Brain pericyte (primary cell): ENCODE measurements at regions not wholly inside any gene's neighbourhood (a gene's known extent, or its start where the extent isn't known, plus 50 kb on each side); places are given as distances from the start of the nearest gene placed in this dataset.

Source experiments
- DNase-seq: peaks from one replicate; pipeline ENCODE4 v3.0.0-alpha.2; 2012; ENCODE audit warnings: low read depth, low spot score

- no peak for DNase-seq
These were observed 76.6 kb upstream of the LMO1 start for GRCh38 chr11:8340296-8340695.

- no peak for DNase-seq
These were observed 75.9 kb upstream of the LMO1 start for GRCh38 chr11:8339592-8340022.

- no peak for DNase-seq
These were observed 74.5 kb upstream of the LMO1 start for GRCh38 chr11:8338138-8338537.

- DNase-seq: no peak
These were observed 73.6 kb upstream of the LMO1 start for GRCh38 chr11:8337130-8337795.

GRCh38 chr11:8336356-8337129 is 72.9 kb upstream of the LMO1 start:
- no peak for DNase-seq

- DNase-seq: no peak
These were observed 72.0 kb upstream of the LMO1 start for GRCh38 chr11:8335683-8336082.

GRCh38 chr11:8335186-8335585 is 71.5 kb upstream of the LMO1 start:
- DNase-seq: no peak

- DNase-seq: no peak
These were observed 70.2 kb upstream of the LMO1 start for GRCh38 chr11:8333811-8334401.

- DNase-seq: no peak
These were observed 69.7 kb upstream of the LMO1 start for GRCh38 chr11:8333376-8333775.

- DNase-seq: no peak
These were observed 69.2 kb upstream of the LMO1 start for GRCh38 chr11:8332891-8333290.

DNA sequence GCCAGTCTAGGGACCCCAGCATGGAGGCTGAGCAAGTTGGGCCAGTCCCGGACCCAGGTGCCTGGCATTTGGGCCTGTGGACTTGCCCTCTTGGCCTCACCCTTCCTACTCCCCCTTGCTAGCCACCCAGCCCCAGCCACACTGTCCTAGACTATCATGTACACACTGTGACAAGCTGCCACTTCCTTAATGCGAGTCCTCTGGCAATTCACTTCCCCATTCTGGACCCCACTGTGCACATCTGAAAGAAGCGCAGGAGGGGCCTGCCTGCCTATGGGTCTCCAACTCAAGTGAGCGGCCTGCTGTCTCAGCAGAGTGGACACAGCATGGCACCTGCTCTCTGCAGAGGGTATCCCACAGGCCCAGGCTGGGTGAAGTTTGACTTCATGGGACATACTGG is 68.5 kb upstream of the LMO1 start:
- DNase-seq: no peak

DNA sequence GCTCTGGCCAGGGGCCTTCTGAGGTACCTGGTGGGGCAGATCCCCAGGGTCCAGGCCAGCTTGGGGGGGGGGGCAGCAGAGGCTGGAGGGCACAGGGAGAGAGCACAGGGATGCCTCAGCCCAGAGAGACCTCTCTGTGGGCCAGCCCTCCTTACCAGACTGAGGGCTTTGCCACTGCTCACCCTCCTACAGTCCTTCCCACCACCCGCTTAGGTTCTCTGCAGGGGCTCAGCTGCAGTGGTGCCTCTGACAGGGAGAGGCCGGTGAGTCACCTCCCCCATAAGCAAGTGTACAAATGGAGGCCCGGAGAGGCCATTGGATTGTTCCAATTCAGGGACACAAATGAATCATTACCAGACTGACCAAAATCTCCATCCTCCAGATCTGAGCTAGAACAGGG is 68.1 kb upstream of the LMO1 start:
- DNase-seq: no peak

DNA sequence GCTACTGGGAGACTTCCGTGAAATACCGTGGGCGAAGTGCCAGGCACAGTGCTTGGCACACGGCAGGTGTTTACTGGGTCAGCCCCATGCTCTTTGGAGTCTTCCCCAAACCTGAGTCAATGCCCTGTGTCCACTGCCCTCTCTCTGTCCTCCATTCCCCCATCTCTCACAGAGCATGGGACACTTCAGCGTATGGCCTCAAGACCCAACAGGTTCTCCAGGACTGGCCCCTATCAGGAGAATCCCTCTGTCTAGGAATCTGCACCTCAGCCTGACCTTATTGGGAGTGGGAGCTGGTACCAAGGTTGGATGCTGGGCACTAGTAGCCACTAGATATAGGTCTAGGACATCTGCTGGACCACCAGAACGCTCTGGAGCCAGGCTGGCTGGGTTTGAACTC is 67.2 kb upstream of the LMO1 start:
- DNase-seq: no peak

DNA sequence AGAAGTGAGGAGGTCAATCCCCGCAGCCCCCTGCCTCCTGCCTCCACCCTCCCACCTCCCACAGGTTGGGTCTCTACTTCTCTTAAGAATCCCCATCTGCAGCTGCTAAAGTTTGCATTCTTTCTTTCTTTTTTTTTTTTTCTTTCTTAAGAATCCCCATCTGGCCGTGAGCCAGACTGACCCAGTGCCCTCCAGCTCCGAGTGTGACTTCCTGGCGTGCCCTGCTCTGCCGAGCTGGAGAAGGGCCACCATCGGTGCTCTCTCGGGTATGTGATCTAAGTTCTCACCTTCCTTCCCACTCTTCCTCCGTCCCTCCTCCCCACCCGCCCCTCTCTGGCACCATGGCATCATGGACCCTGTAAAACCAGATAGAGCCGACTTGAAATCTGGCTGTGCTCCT is 66.7 kb upstream of the LMO1 start:
- DNase-seq: no peak

DNA sequence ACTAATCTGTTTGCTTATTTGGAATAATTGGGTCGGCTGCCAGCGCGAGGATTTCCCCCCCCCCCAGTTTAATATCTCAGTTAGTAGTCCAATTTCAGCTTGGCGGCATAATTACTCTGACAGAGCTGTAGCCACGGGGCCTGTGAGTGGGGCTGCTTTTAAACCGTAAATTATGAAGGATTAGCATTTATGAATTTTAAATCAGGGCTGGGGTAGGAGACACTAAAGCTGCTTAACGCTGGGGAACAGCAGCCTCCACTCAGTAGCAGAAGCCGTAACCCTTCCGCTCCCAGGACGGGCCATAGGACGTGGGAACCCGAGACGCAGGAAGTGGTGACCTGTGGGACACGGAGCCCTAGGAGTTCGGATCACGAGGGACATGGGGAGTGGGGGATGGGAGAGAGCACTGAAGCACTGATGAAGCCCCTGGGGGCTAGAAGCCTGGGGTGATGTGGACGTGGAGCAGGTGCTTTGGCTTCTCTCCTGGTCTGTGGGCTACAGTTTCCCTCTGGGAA is 66.2 kb upstream of the LMO1 start:
- DNase-seq: no peak

DNA sequence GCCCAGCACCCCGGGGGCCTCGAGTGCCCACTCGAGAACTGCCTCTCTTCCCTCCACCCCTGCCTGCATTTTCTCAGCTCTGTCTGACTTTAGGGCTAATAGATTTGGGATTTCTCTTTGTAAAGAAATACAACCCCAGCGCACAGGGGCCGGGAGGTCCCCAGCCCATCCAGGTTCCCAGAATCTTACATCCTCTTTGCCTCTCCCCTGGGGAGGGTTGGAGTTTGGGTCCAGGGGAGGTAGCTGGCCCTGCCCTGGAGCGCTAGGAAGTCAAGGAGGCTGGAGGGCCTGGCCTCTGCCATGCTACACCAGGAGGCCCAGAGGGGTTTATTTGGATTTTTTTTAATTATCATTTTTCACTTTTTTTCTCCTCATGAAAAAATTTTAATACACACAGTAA is 65.7 kb upstream of the LMO1 start:
- no peak for DNase-seq

GRCh38 chr11:8328848-8329330 is 65.2 kb upstream of the LMO1 start:
- peak; percentile 20 for DNase-seq

DNA sequence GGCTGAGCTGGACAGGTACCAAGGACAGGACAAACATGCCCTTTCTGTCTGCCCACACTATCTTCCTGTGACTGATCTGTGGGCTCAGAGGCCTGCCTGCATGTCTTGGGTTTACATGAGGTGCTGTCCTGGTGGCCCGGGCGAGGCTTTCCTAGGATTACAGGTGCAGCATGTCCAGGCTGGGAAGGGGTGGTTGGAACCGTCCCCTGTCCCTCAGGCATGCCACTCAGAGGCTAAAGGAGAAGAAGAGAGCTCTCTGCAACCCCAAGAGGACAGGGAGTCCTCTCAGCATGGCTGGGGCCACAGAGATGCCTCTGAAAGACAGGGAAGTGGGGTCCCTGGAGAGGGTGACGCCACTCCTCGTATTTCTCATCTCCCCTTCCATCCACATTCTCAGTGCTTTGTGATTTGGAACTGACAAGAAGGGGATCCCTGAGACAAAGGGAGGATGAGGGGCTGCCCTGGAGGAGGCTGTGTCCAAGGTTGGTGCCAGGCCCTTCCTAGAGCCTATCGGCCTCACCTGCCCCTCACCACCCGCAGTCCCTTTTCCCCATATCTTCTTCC is 64.6 kb upstream of the LMO1 start:
- DNase-seq: no peak

- DNase-seq: no peak
These were observed 64.1 kb upstream of the LMO1 start for GRCh38 chr11:8327761-8328192.

DNA sequence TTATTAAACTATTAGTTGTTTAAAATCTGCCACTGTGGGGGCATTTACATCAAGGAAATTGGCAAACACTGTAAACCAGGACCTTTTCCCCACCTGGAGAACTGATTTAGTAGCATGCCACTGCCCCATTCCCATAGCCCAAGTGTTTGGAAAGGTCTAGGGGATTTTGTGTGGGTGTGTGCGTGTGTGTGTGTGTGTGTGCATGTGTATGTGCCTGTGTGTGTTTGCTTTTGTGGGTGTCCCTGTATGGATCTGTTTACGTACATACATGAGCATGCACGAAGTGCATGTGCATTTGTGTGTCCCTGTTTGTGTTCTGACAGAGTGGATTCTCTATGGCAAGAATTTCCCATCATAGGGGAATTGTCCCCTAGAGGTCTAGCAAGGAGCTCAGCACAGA is 62.7 kb upstream of the LMO1 start:
- no peak for DNase-seq

- DNase-seq: no peak
These were observed 62.1 kb upstream of the LMO1 start for GRCh38 chr11:8325591-8326304.
